PC-9 (cell line): ENCODE measurements at regions not wholly inside any gene's neighbourhood (a gene's known extent, or its start where the extent isn't known, plus 50 kb on each side); places are given as distances from the start of the nearest gene placed in this dataset.
A peak's percentile ranks its signal among the peaks of the same experiment; 100 is the strongest.

Experiments used
- BruUV-seq: library from RNA; stranded (reverse); fragments of 400-500 nt; replicated peaks from 2 replicates; lab custom pipeline; 2021; lab: Mats Ljungman, UMichigan
- CTCF ChIA-PET: fragments of 300-600 bp; sonication (Branson Sonifier 250); formaldehyde crosslinking; loops from one replicate; lab custom pipeline; 2022; ENCODE audit warnings: antibody characterized with exemption; lab: Charles Lee
- POLR2A ChIA-PET: fragments of 300-600 bp; sonication (Branson Sonifier 250); formaldehyde crosslinking; loops from one replicate; lab custom pipeline; 2022; ENCODE audit warnings: antibody characterized with exemption; ENCODE audit not compliant: unreplicated experiment; lab: Charles Lee
- DNase-seq, 2 experiments: peaks; one replicate each; pipeline versions ENCODE4 v3.0.0 to v3.0.0-alpha.2; 2015 to 2022; ENCODE audit warnings: mixed read lengths in 1 of 2
- H2AFZ ChIP-seq: fragments of 200-600 bp; sonication (generic); 2 replicates; pipeline ENCODE4 v1.8.1; 2017; ENCODE audit warnings: antibody characterized with exemption
- H3F3A ChIP-seq: fragments of 200-600 bp; sonication (generic); 2 replicates; pipeline ENCODE4 v1.8.1; 2017; ENCODE audit warnings: antibody characterized with exemption, mild to moderate bottlenecking, low read depth; ENCODE audit not compliant: insufficient read depth
- H3K27ac ChIP-seq: fragments of 200-600 bp; sonication (generic); 2 replicates; pipeline ENCODE4 v1.6.1; 2016; ENCODE audit warnings: mixed run types
- H3K27me3 ChIP-seq: fragments of 200-600 bp; sonication (generic); 2 replicates; pipeline ENCODE4 v1.6.1; 2016; ENCODE audit warnings: low read depth, mixed run types; ENCODE audit not compliant: insufficient read depth
- H3K36me3 ChIP-seq: fragments of 200-600 bp; sonication (generic); 2 replicates; pipeline ENCODE4 v1.6.1; 2016; ENCODE audit warnings: low read depth, mixed run types
- H3K4me1 ChIP-seq: fragments of 200-600 bp; sonication (generic); replicated peaks from 2 replicates; pipeline ENCODE4 v1.6.1; 2016; ENCODE audit warnings: mixed run types; ENCODE audit not compliant: insufficient read depth
- H3K4me2 ChIP-seq: fragments of 200-600 bp; sonication (generic); 2 replicates; pipeline ENCODE4 v1.6.1; 2017; ENCODE audit warnings: mixed run types
- H3K4me3 ChIP-seq: fragments of 200-600 bp; sonication (generic); 2 replicates; pipeline ENCODE4 v1.6.1; 2016; ENCODE audit warnings: mixed run types
- H3K79me2 ChIP-seq: fragments of 200-600 bp; sonication (generic); 2 replicates; pipeline ENCODE4 v1.6.1; 2017; ENCODE audit warnings: low read depth, mixed run types
- H3K9me2 ChIP-seq: fragments of 200-600 bp; sonication (generic); 2 replicates; pipeline ENCODE4 v1.8.1; 2017; ENCODE audit warnings: mild to moderate bottlenecking; ENCODE audit not compliant: insufficient read depth
- H3K9me3 ChIP-seq: fragments of 200-600 bp; sonication (generic); 2 replicates; pipeline ENCODE4 v1.8.1; 2016; ENCODE audit warnings: low read depth; ENCODE audit not compliant: insufficient read depth
- H4K20me1 ChIP-seq: fragments of 200-600 bp; sonication (generic); 2 replicates; pipeline ENCODE4 v1.8.1; 2017; ENCODE audit not compliant: insufficient read depth
- CTCF ChIP-seq: fragments of 200-600 bp; sonication (generic); conservative IDR thresholded peaks from 2 replicates; pipeline ENCODE4 v1.6.1; 2017; ENCODE audit warnings: mixed run types, antibody characterized with exemption, mild to moderate bottlenecking, moderate library complexity
- EZH2 ChIP-seq: fragments of 200-600 bp; sonication (generic); IDR thresholded peaks from 2 replicates; pipeline ENCODE4 v1.8.0; 2017; ENCODE audit warnings: antibody characterized with exemption, low read depth
- intact Hi-C: fragments of 100-400 bp; cut with micrococcal nuclease; formaldehyde crosslinking; loops from one replicate; pipeline ENCODE4 v1.10.0; 2022; ENCODE audit not compliant: unreplicated experiment

- peak; percentile 6 to 39 for DNase-seq
- no peak overlapping the region for H3K4me2 ChIP-seq
Observed at GRCh38 chr17:37848690-37849616, 75.3 kb upstream of the TBC1D3K start.

GRCh38 chr17:37847811-37848331, 76.3 kb upstream of the TBC1D3K start:
- BruUV-seq, result no TSS peak
- ChIA-PET CTCF (no interaction called here), POLR2A (no interaction called here)

More at GRCh38 chr17:37848690-37849616, 75.3 kb upstream of the TBC1D3K start:
- Histone ChIP-seq H3K36me3 (no peaks in the 10 kb centered on the region), H3K27me3 (no peaks in the 10 kb centered on the region), H3K27ac (no peak overlapping the region), H3K4me3 (no peak overlapping the region), H3F3A (no peaks in the 10 kb centered on the region), H2AFZ (no peak overlapping the region), H4K20me1 (no peaks in the 10 kb centered on the region), H3K9me3 (no peaks in the 10 kb centered on the region), H3K79me2 (no peaks in the 10 kb centered on the region), H3K9me2 (no peaks in the 10 kb centered on the region), H3K4me1 (no peaks in the 10 kb centered on the region)
- ChIA-PET POLR2A (no interaction called here), CTCF (no interaction called here)
- intact Hi-C loops, result no loop called here
- no TSS peak for BruUV-seq
- TF ChIP-seq CTCF (no peak), EZH2 (no peak)

GRCh38 chr17:37847102-37847501, 77.1 kb upstream of the TBC1D3K start:
- DNase-seq, result no peak
- Histone ChIP-seq H3K4me2 (no peak overlapping the region), H3K4me3 (no peak overlapping the region), H3K4me1 (no peaks in the 10 kb centered on the region), H3K27me3 (no peaks in the 10 kb centered on the region), H4K20me1 (no peaks in the 10 kb centered on the region), H3F3A (no peaks in the 10 kb centered on the region), H3K9me2 (no peaks in the 10 kb centered on the region), H3K27ac (no peak overlapping the region), H3K9me3 (no peaks in the 10 kb centered on the region), H2AFZ (no peak overlapping the region), H3K36me3 (no peaks in the 10 kb centered on the region), H3K79me2 (no peaks in the 10 kb centered on the region)
- no TSS peak for BruUV-seq
- ChIA-PET CTCF (no interaction called here), POLR2A (no interaction called here)
- intact Hi-C loops, result no loop called here
- TF ChIP-seq CTCF (no peak), EZH2 (no peak)

More at GRCh38 chr17:37847811-37848331, 76.3 kb upstream of the TBC1D3K start:
- intact Hi-C loops, result no loop called here
- no peaks in the 10 kb centered on the region for H3K36me3 ChIP-seq
- TF ChIP-seq CTCF, result no peak
- TF ChIP-seq EZH2, result no peak
- H3K4me2 ChIP-seq, result no peak overlapping the region
- DNase-seq, result no peak
- no peaks in the 10 kb centered on the region for H3K9me3 ChIP-seq
- no peak overlapping the region for H2AFZ ChIP-seq
- no peaks in the 10 kb centered on the region for H3K4me1 ChIP-seq
- no peak overlapping the region for H3K4me3 ChIP-seq
- H3K27me3 ChIP-seq, result no peaks in the 10 kb centered on the region
- no peaks in the 10 kb centered on the region for H3K9me2 ChIP-seq
- H3K79me2 ChIP-seq, result no peaks in the 10 kb centered on the region
- no peak overlapping the region for H3K27ac ChIP-seq
- no peaks in the 10 kb centered on the region for H3F3A ChIP-seq
- H4K20me1 ChIP-seq, result no peaks in the 10 kb centered on the region
